IPS DF 4.7 (cell line): ENCODE measurements at regions not wholly inside any gene's neighbourhood (a gene's known extent, or its start where the extent isn't known, plus 50 kb on each side); places are given as distances from the start of the nearest gene placed in this dataset.

Experiments
- DNase-seq: peaks from one replicate; pipeline ENCODE4 v3.0.0-alpha.2; 2013; ENCODE audit warnings: low spot score; ENCODE audit errors: extremely low read depth

DNA sequence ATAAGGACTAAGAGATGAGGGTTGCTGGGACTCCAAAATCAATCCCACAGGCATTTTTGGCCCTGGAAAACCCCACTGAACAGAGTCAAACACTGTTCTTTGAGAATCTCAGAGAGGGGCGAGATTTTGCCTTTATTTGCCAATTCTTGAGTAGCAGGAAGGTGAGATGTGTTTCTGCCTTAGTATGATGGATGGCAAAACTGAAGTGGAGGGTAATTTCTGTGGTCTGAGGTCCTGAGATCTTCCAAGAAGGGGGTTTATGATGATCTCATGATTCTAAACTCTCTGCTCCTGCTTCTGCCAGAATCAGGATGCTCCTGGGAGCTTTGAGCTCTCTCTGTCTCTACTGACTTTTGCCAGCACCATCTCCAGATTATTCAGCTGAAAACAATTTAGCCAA lies 174.8 kb upstream of the CLINT1 start:
- DNase-seq, result no peak

DNA sequence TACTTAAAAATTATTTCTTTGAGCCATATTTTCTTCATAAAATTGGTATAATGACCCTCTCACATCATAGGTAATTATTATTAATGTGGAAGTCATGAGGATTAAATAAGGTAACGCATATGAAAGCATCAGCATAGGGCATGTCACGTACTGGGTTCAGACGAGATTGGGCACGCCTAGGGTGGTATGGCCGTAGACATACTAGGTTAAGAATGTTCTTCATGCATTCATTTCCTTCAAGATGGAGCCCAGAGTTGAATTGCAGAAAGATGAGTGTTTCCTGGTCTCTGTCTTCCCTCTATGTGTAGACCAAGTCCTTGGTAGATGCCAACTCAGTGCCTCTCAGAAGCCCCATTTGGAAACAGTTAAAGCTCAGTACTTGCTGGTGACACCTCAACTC lies 174.1 kb upstream of the CLINT1 start:
- no peak for DNase-seq

GRCh38 chr5:158032246-158032645 lies 173.3 kb upstream of the CLINT1 start:
- DNase-seq, result no peak

DNA sequence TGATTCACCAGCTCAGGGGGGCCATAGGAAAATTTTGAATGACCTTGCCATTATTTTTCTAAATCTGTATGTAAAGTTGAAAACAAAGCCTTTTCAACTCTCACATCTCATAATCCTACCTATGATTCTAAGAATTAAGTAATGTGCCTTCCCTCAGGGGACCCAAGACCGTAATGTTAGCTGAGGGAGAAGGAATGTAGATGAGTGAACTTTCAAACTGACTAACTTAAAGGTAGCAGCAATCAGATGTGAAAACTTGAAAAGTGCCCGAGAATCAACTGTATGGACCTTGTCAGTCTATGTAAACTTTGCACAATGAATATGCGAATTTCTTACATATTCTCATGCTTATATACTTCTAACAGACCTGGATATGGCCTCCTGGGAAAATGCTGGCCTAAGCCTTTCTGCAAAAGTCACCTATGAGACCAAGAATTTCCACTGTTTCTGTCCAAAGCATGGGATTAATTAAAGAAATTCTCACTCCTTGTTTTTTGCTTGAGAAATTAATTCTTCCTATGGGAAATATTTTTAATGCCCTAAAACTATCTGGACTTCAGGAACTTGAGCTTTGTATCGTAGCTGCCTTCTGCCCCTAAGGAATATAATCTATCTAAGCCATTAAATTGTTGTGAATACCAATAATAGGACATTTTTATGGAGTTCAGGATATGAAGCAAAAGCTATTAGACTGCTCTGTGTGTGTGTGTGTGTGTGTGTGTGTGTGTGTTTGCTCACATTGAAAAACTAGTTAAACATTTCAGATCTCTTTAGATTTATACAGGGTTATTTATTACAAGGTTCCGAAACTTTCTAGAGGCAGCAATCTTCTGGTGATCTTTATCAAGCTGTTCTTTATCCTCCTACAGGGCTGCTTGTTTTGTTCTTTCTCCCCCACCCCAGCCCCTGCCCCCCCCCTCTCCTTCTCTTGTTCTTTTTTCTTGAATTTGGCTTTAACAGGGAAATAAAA lies 169.1 kb upstream of the CLINT1 start:
- no peak for DNase-seq

- no peak for DNase-seq
Measured at GRCh38 chr5:158026304-158027031, 167.5 kb upstream of the CLINT1 start.

DNA sequence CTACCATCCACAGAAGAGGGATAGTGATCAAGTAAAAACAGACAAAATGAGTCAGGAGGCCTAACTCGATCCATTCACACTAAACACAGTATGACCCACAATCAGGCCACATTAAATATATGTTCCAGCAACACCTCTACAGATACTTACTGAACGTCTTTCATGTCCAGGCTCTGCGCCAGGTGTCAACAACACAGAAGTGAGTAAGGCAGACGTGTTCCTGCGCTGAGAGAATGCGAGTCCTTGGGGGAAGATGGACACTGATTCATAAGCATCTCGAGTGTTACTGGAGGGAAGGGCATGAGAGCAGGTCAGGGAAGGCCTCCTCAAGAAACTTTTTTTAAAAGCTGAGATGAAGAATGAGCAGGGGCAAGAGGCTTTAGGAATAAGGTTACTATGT lies 164.3 kb upstream of the CLINT1 start:
- no peak for DNase-seq

DNA sequence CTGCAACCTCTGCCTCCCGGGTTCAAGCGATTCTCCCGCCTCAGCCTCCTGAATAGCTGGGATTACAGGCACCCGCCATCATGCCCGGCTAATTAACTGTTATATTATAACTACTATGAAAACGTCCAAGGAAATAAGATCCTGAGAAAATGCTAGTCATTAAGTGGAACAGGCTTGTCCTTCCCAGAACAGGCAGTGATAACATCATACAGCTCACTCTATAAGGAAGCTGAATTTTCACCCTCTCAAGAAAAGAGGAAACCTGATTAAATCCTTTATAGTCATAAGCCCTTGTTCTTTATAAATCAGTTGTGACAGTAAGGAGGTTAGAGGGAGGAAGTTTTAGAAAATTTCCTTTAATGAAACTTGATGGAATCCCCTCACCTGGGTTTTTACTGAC lies 163.9 kb upstream of the CLINT1 start:
- no peak for DNase-seq

- DNase-seq, result no peak
Measured at GRCh38 chr5:158022393-158022792, 163.4 kb upstream of the CLINT1 start.

DNA sequence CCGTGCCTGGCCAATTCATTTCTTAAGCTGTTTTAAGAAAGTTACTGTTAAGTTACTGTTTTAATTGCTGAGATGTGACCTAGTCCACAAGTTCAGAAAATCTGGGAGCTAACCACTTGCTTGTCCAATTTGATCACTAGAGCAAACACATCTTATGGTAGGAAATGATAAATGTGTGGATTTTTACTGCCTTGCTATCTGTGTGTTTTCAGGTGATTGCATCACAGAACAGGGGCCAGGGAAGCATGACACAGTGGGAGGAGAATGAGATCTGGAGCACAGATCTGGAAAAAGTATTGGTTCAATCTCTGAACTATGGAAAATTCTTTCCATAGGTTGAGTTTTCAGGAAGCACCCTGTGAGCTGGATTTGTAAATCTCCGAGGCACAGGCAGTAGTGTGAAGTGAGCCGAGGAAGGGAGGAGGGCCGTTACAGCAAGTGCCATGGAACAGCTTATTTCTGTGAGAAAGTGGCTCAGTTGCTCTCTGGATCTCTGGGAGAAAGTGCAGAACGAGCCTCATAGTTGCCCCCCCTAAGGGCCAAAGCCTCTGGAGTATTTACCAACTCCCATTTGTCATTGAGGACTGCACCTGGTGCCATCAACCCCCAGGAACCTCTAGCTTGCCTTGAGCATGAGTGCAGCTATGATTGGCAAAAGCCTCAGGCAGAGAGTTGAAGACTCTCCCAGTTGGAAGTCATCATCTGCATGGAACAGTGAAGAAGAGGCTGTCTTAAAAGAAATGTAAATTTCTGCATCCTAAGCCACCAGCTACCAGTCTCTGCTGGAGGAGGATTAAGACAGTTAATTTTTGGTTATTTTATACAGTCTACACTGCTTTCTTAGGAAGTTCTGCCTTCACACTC lies 161.8 kb upstream of the CLINT1 start:
- DNase-seq, result no peak

GRCh38 chr5:158017469-158017868 lies 158.5 kb upstream of the CLINT1 start:
- DNase-seq, result no peak

- no peak for DNase-seq
Measured at GRCh38 chr5:158014372-158014771, 155.4 kb upstream of the CLINT1 start.

GRCh38 chr5:158013939-158014338 lies 155.0 kb upstream of the CLINT1 start:
- no peak for DNase-seq

DNA sequence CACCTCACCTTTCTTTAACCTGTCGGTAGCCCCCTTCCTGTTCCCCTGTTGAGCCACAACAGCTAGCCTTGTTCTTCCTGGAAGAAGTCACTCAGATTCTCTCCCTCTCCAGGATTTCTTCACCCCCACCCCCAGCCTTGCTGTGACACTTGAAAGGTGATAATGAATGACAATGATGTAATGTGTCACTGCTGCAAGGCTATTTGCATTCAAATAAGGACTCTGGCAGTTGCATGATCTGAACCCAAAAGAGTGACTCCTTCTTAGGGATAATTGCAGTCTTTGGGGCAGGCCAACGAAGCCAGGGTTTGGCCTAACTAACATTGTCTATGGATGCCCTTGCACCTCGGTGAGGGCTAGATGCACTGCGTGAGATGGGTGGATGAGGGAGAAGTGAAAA lies 154.4 kb upstream of the CLINT1 start:
- no peak for DNase-seq

DNA sequence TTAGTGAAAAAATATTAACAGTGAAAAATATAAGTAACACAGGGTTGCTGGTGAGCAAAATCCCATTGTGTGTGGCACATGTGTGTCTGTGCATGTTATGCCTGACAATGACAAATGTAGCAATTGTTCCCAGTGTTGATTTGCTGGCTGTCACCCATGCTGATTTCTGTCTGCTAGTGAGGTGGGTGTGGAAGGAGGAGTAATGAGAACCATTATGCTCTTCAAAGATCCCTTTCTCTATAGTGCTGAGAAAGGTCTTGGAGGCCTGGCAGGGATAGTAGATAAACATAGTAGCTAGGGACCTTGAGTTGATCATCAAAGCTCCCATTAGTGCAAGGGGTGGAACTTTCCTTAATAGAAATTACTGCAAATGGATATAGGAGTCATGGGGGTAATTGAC lies 152.5 kb upstream of the CLINT1 start:
- DNase-seq, result no peak

DNA sequence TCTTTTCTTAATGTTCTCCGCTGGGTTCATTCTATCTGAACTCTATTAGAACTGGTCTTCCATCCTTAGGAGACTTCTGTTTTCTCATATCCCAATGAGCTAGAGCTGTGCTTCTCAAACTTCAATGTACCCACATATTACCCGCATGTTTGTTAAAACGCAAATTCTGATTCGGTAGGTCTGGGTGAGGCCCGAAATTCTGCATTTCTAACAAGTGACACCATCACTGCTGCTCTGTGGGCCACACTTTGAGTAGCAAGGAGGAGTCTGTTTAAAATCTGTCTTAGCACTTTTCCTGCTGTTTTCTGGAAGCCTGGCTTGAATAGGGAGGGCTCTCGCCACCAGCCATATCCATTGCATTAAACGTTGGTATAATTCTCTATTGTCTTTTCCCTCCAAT lies 151.9 kb upstream of the CLINT1 start:
- no peak for DNase-seq

GRCh38 chr5:158007336-158007735 lies 148.4 kb upstream of the CLINT1 start:
- DNase-seq, result no peak

DNA sequence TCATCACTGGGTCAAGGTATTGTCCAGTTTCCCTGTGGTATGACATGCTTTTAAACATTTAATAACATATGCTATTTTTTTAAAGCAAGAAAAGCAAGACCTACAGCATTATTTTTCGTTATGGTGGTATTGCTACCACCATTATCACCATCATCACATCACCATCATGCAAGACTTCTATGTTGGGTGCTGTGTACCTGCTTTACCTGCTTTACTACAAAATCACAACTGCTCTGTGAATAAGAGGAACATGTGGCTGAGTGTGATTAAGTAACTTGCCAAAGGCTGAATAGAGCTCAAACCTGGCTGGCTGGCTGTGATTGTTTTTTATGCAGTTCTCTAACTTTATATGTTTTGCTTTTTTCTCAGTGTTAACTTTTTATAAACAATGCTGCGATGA lies 140.8 kb upstream of the CLINT1 start:
- no peak for DNase-seq

DNA sequence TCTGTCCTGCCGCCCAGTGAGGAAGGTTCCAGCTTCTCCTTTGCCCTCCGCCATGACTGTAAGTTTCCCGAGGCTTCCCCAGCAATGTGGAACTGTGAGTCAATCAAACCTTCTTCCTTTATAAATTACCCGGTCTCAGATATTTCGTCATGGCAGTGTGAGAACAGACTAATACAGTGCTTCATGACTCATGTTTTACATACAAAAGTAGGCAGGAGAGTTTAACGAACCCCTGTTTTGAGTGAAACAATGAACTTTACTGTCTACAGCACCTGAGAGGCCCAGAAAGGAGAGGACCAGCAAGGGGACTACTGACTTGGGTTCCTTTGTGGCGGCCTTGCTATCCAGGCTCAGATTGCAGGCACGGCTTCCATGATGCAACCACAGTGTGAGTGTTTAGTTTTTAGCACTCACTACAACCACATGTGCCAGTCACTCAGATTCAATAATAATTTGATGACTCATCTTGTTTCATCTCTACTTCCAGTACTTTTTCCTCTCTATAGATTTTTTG lies 139.1 kb upstream of the CLINT1 start:
- no peak for DNase-seq

DNA sequence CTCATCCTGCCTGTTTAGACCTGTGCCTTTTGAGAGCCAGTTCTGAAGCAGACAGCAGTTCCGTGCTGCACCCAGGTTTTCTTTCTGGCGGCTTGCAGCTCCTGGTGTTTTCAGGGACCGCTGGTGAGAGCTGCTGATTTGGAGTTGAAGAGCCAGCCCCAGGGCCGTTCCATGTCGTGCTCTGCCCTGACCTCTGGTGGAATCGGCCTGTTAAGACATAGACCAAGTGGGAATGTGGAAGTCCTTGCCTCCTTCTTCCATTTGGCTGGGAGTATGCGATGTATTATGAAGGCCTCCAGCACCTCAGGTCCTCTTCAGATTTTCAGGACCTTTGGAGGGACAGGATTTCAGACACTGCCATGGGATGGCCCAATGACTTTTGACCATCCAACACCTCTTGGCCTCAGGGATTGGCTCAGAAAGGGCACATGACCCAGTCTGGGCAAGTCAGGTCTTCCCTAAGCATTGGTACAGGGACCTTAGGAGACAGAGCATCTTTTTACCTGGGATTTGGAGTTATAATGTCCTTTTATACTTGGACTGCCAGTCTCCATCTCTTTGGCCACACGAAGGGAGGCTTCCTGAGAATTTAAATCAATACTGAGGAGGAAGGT lies 136.1 kb upstream of the CLINT1 start:
- no peak for DNase-seq

- no peak for DNase-seq
Measured at GRCh38 chr5:157993986-157994691, 135.2 kb upstream of the CLINT1 start.
